Breast epithelium (tissue), 4 donors: ENCODE measurements at regions not wholly inside any gene's neighbourhood (a gene's known extent, or its start where the extent isn't known, plus 50 kb on each side); places are given as distances from the start of the nearest gene placed in this dataset.

ENCODE experiments used
- DNase-seq, 2 donors: peaks; one replicate each; pipeline ENCODE4 v3.0.0-alpha.2; 2019; ENCODE audit warnings: low spot score in 2 of 2
- H3K27ac ChIP-seq, 2 donors: fragments of 200-600 bp; sonication (generic) in 1 of 2; one replicate each; pipeline ENCODE4 v1.5.1; 2016 to 2019; ENCODE audit warnings: mild to moderate bottlenecking in 1 of 2
- H3K27me3 ChIP-seq, 2 donors: fragments of 200-600 bp; sonication (generic) in 1 of 2; one replicate each; pipeline versions ENCODE4 v1.5.1 to v1.6.0; 2017 to 2019; ENCODE audit warnings: control low read depth in 1 of 2, mild to moderate bottlenecking in 1 of 2
- H3K36me3 ChIP-seq: fragments of 200-600 bp; one replicate; pipeline ENCODE4 v1.5.1; 2019
- H3K4me1 ChIP-seq, 2 donors: fragments of 200-600 bp; sonication (generic); one replicate each; pipeline ENCODE4 v1.5.1; 2016 to 2019; ENCODE audit warnings: control low read depth in 1 of 2
- H3K4me3 ChIP-seq, 3 donors: fragments of 200-600 bp; sonication (generic); 1 replicate in 2 of 3; 2 replicates in 1 of 3; pipeline ENCODE4 v1.5.1; 2016 to 2019; ENCODE audit warnings: mild to moderate bottlenecking in 3 of 3, moderate library complexity in 2 of 3
- H3K9me3 ChIP-seq, 2 donors: fragments of 200-600 bp; sonication (generic) in 1 of 2; one replicate each; pipeline ENCODE4 v1.5.1; 2016 to 2019; ENCODE audit warnings: control low read depth in 1 of 2
- CTCF ChIP-seq, 3 donors: fragments of 450-650 bp; IDR thresholded peaks; one replicate each; pipeline ENCODE4 v1.5.1; 2016 to 2017; ENCODE audit warnings: antibody characterized with exemption in 3 of 3, mild to moderate bottlenecking in 3 of 3, moderate library complexity in 3 of 3
- POLR2A ChIP-seq: fragments of 450-650 bp; IDR thresholded peaks from one replicate; pipeline ENCODE4 v1.6.1; 2016; ENCODE audit warnings: antibody characterized with exemption, mild to moderate bottlenecking, moderate library complexity
- POLR2AphosphoS5 ChIP-seq, 3 donors: sonication (generic); formaldehyde crosslinking; IDR thresholded peaks; one replicate each; pipeline ENCODE4 v1.6.1; 2017; ENCODE audit warnings: antibody characterized with exemption in 3 of 3
- intact Hi-C: fragments of 100-400 bp; cut with DNase I; formaldehyde crosslinking; loops from one replicate; pipeline ENCODE4 v1.15.1; 2023; ENCODE audit warnings: low total_unique reads

- no peaks in the 10 kb centered on the region for H3K4me1 ChIP-seq
- intact Hi-C loops = no loop called here
- no peak for DNase-seq
- no peak overlapping the region for H3K4me3 ChIP-seq
- no peaks in the 10 kb centered on the region for H3K27me3 ChIP-seq
- TF ChIP-seq POLR2A = no peak
- no peak for TF ChIP-seq POLR2AphosphoS5 (IDR thresholded peaks at IDR 0.05)
- no peak for TF ChIP-seq CTCF (IDR thresholded peaks at IDR 0.05)
- no peaks in the 10 kb centered on the region for H3K36me3 ChIP-seq
- no peaks in the 10 kb centered on the region for H3K9me3 ChIP-seq
- no peak overlapping the region for H3K27ac ChIP-seq
Observed at GRCh38 chr9:29850664-29851063, 2277.4 kb upstream of the C9orf72 start.

GRCh38 chr9:29861803-29862202 is 2288.5 kb upstream of the C9orf72 start:
- H3K4me3 ChIP-seq = no peak overlapping the region
- TF ChIP-seq POLR2AphosphoS5 (IDR thresholded peaks at IDR 0.05) (no peak), CTCF (IDR thresholded peaks at IDR 0.05) (no peak), POLR2A (no peak)
- H3K9me3 ChIP-seq = no peaks in the 10 kb centered on the region
- no peaks in the 10 kb centered on the region for H3K36me3 ChIP-seq
- no peak for DNase-seq
- H3K27me3 ChIP-seq = no peaks in the 10 kb centered on the region
- no peaks in the 10 kb centered on the region for H3K4me1 ChIP-seq
- intact Hi-C loops = no loop called here
- no peak overlapping the region for H3K27ac ChIP-seq

GRCh38 chr9:29865764-29866313 is 2292.6 kb upstream of the C9orf72 start:
- TF ChIP-seq POLR2A (no peak), POLR2AphosphoS5 (IDR thresholded peaks at IDR 0.05) (no peak), CTCF (IDR thresholded peaks at IDR 0.05) (no peak)
- Histone ChIP-seq H3K27ac (no peak overlapping the region), H3K4me1 (no peaks in the 10 kb centered on the region), H3K4me3 (no peak overlapping the region), H3K27me3 (no peaks in the 10 kb centered on the region), H3K36me3 (no peaks in the 10 kb centered on the region), H3K9me3 (no peaks in the 10 kb centered on the region)
- intact Hi-C loops = no loop called here
- no peak for DNase-seq

- H3K27me3 ChIP-seq = no peaks in the 10 kb centered on the region
- no peaks in the 10 kb centered on the region for H3K9me3 ChIP-seq
- no peaks in the 10 kb centered on the region for H3K4me1 ChIP-seq
- no peak for DNase-seq
- H3K4me3 ChIP-seq = no peak overlapping the region
- no peak for TF ChIP-seq POLR2A
- TF ChIP-seq CTCF (IDR thresholded peaks at IDR 0.05) = no peak
- TF ChIP-seq POLR2AphosphoS5 (IDR thresholded peaks at IDR 0.05) = no peak
- intact Hi-C loops = no loop called here
- no peak overlapping the region for H3K27ac ChIP-seq
- no peaks in the 10 kb centered on the region for H3K36me3 ChIP-seq
Observed at GRCh38 chr9:29866556-29866955, 2293.3 kb upstream of the C9orf72 start.

- no peaks in the 10 kb centered on the region for H3K4me1 ChIP-seq
- intact Hi-C loops = no loop called here
- H3K9me3 ChIP-seq = no peaks in the 10 kb centered on the region
- H3K27me3 ChIP-seq = no peaks in the 10 kb centered on the region
- DNase-seq = no peak
- H3K4me3 ChIP-seq = no peak overlapping the region
- no peak for TF ChIP-seq POLR2A
- no peak for TF ChIP-seq POLR2AphosphoS5 (IDR thresholded peaks at IDR 0.05)
- no peak for TF ChIP-seq CTCF (IDR thresholded peaks at IDR 0.05)
- no peaks in the 10 kb centered on the region for H3K36me3 ChIP-seq
- no peak overlapping the region for H3K27ac ChIP-seq
Observed at GRCh38 chr9:29873579-29873978, 2300.3 kb upstream of the C9orf72 start.
